Cardiac fibroblast (primary cell): ENCODE measurements at regions not wholly inside any gene's neighbourhood (a gene's known extent, or its start where the extent isn't known, plus 50 kb on each side); places are given as distances from the start of the nearest gene placed in this dataset.

Experiments
- DNase-seq, 2 donors: peaks; one replicate each; pipeline versions ENCODE4 v3.0.0 to v3.0.0-alpha.2; 2010; ENCODE audit warnings: low read depth in 2 of 2
- H3K4me3 ChIP-seq, 2 donors: replicated peaks in 1 of 2; 1 replicate in 1 of 2; 2 replicates in 1 of 2; pipeline ENCODE4 v1.5.1; 2011; ENCODE audit warnings: low read depth in 2 of 2, low read length in 2 of 2, mild to moderate bottlenecking in 2 of 2, moderate library complexity in 1 of 2
- TF ChIP-seq, protein P1 (sequence below): IDR thresholded peaks from one replicate; pipeline ENCODE4 v1.5.1; 2011; ENCODE audit warnings: low read depth, mild to moderate bottlenecking, low read length, inconsistent platforms

DNA sequence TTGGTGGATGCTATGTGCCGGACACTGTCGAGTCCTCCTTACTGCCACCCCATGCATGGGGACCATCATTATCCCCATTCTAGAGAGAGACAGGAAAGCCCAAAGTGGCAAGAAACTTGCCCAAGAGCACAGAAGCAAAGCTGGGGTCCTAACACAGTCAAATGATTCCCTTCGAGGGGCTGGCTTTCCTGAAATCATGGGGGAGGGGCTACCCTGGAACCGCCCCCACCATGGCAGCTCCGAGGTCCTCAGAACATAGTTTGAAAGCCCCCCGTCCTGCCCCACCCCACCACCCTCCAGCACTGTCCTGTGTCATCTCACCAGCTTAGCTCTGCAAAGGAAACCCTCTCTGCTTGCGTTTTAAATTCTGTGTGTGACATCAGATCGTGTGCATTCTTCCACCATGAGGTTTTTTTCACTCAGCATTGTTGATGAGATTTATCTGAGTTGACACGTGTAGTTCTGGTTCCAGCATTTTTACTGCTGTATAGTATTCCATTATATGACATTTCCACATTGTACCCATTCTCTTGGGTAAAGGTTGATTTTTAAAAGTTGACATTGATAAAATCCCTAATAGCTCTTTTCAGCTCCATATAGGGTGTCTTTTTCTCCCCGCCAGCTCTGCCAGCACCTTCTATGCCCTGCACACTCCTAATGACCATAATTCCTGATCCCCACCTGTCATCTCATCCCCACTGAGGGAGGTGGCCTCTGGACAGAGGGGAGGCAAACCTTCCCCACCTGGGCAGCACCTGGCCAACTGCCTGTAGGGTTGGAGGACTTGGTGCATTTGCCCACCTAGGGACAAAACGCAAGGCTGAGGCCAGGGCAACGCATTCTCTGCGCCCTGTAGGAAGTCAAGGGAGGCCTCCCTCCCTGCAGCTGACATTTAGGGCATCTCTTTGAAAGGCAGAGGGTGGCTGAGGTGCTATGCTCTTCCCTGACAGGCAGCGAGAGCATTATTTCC is 100.2 kb upstream of the GPR26 start:
- H3K4me3 ChIP-seq, result no peak overlapping the region
- TF ChIP-seq, protein P1, sequence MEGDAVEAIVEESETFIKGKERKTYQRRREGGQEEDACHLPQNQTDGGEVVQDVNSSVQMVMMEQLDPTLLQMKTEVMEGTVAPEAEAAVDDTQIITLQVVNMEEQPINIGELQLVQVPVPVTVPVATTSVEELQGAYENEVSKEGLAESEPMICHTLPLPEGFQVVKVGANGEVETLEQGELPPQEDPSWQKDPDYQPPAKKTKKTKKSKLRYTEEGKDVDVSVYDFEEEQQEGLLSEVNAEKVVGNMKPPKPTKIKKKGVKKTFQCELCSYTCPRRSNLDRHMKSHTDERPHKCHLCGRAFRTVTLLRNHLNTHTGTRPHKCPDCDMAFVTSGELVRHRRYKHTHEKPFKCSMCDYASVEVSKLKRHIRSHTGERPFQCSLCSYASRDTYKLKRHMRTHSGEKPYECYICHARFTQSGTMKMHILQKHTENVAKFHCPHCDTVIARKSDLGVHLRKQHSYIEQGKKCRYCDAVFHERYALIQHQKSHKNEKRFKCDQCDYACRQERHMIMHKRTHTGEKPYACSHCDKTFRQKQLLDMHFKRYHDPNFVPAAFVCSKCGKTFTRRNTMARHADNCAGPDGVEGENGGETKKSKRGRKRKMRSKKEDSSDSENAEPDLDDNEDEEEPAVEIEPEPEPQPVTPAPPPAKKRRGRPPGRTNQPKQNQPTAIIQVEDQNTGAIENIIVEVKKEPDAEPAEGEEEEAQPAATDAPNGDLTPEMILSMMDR, result no peak
- no peak for DNase-seq

DNA sequence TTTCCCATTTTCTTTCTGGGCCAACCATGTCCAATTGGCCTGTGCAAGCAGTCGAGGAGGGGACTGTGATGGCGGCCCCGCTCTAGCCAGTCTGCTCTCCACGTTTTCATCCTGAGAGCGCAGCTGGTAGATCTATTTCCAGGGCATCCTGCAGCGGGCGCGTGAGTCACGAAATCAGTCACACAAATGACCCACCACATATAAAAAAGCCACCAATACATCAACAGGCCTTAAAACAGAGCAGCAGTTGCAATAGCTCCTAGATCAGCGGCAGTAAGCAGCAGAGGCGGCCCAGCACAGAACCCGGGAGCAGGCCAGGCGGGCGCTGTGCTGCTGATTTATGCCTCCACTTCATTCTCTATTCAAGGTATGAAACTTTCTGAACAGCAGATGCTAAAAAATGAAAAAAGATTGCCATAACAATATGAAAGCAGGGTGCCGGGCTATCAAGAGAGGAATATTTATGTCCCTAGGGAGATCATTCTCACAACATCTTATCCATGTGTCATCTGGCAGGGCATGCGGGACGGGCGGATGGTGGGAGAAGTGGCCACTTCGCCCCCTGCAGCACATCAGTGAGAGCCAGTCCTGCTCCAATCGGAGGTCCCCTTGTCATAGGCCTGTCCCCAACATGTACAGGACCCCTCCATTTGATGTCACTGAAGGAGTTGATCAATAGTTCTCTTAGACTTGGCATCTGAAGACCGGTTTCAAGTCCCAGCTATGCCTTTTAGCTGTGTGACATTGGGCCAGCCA is 98.0 kb upstream of the GPR26 start:
- DNase-seq, result no peak
- H3K4me3 ChIP-seq, result no peak overlapping the region
- TF ChIP-seq, protein P1, result no peak

DNA sequence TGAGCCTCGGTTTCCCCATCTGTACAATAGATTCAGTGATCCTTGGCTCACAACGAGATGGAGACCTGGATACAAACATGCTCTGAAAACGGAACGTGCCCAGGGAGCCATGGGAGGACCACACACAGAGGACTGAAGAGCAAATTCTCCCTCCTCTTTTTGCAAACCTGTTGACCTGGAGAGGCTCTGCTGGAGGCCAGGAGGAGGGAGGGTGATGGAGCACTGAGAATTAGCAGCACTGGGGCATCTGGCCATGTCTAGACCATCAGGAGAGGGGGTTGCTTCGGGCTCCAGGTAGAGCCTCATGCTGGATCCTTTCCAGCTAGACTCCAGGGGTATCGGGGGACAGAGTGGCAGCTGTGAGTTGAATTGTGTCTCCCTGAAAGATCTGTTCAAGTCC is 97.4 kb upstream of the GPR26 start:
- TF ChIP-seq, protein P1, result no peak
- no peak for DNase-seq
- H3K4me3 ChIP-seq, result no peak overlapping the region

DNA sequence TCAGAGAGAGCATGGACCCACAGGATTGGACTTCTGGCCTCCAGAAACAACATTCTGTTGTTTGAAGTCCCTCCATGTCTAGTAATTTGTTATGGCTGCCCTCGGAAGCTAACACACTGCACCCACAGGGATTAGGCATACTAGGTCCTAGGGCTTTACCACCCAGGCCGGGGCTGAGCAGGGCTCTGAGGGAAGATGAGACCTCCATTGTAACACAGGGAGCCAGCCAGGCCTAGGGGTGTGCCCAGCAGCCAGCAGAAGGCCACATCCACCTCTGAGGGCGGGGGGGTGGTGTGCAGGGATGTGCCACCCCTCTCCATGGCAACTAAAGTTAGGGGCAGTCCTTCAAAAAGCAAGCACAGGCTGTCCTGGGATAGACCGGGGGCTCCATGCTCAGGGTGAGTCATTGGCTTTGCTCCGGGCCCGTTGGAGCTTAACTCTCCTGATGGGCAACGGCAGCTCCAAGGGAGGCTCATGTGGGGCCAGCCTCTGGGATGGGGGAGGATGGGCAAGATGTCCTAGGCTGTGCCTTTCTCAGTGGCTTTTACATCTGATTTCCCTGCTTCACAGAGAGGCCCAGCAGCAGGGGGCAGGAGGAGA is 96.6 kb upstream of the GPR26 start:
- TF ChIP-seq, protein P1, result no peak
- no peak for DNase-seq
- H3K4me3 ChIP-seq, result no peak overlapping the region

DNA sequence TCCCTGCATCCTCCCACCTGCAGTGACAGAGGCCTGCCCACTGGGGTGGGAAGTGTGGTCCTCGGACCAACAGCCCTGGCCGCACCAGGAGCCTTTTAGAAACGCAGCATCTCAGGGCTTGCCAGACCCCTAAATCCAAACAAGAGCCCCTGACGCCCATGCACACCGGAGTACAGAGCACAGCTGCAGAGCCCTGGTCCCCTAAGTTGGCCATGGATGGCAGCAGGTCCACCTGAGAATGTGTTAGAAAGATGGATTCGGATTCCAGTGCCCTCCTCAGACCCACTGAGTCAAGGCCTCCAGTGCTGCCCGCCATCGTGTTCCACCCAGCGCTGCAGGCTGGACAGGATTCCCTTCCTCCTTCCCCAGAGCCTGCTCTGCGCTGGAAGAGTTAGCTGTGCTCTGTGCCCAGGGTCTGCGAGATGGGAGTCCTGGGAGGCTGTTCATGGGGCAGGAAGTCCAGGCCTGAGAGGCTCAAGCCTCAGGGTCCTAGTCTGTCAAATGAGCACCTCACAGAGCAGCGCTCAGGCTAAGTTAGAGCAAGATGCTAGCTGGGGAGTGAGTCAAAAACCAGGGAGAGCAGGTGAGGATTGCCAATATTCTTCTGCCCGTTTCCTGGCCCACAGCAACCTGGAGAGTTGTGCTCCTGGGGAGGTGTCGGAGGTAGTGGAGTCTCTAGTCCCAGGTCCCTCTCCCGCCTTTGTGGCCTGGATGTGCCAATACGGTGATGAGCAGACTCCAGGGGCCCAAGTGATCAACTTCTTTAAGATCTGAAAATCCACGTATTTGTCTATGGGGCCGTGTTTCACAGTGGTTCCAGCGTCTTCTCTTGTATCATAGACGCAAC is 95.9 kb upstream of the GPR26 start:
- H3K4me3 ChIP-seq, result no peak overlapping the region
- TF ChIP-seq, protein P1, result no peak

More for the DNA sequence above, 95.9 kb upstream of the GPR26 start:
- DNase-seq, result no peak
